ENCODE measurements at regions not wholly inside any gene's neighbourhood (a gene's known extent, or its start where the extent isn't known, plus 50 kb on each side); places are given as distances from the start of the nearest gene placed in this dataset.
A peak's percentile ranks its signal among the peaks of the same experiment; 100 is the strongest.

DNA sequence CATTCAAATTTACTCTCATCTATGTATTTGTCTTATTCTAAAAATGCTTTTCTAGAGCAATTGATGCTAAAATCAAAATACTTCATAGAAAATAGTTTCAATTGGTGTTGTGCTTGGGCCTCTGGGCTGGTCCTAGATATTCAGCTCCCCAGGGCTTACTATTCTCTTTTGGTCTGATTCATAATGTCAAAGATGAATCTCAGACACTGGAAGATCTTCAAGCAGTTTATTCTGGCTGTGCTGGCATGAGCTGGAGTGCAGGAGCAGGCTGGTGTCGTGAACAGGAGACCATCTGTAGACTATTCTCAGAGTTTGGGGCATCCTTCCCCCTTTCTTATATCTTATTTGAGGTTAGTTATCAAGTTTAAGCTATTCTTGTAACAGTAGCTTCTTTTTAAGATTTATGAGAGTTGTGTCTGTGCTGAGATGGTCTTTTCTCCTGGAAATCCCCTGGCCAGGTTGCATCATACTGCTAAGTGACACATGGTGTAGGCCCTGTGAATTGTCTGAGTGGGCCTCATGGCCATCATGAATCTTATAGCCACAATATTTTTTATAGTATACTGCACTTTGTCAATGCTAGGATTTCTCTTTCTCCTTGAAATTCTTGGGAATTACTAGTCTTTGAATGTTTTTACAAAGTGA lies 1624.0 kb upstream of the IGFBP7 start:
- WGBS (ENCODE audit: extremely low coverage, insufficient read length, low lambda C conversion rate) = no CpG with 5 or more reads among the region's 1 CpG
- Histone ChIP-seq H3K14ac (ENCODE audit: insufficient read depth, low read length) (no peak overlapping the region), H3K18ac (ENCODE audit: insufficient read length, low read depth, low read length) (no peak overlapping the region), H2AFZ (ENCODE audit: low read length) (no peak overlapping the region), H3K4ac (ENCODE audit: low read depth, low read length) (no peak overlapping the region), H3T11ph (ENCODE audit: low read length) (no peak overlapping the region), H2AK5ac (ENCODE audit: insufficient read length, low read length) (no peak overlapping the region), H4K91ac (ENCODE audit: insufficient read length, low read depth, low read length) (no peak overlapping the region), H3K23me2 (ENCODE audit: insufficient read length, low read depth, low read length, poor library complexity, severe bottlenecking) (no peaks in the 10 kb centered on the region), H3K9me3 (ENCODE audit: control insufficient read depth, low read depth, low read length) (no peaks in the 10 kb centered on the region), H3K79me2 (ENCODE audit: insufficient read depth, low read length) (no peaks in the 10 kb centered on the region), H3K4me2 (ENCODE audit: insufficient read depth, insufficient read length, low read length) (no peak overlapping the region), H4K8ac (replicated peaks; ENCODE audit: insufficient read length, low read depth, low read length) (no peak overlapping the region), H2BK120ac (ENCODE audit: low read depth, low read length, poor library complexity, severe bottlenecking) (no peak overlapping the region), H3K79me1 (ENCODE audit: insufficient read depth, low read depth, low read length, poor library complexity, severe bottlenecking) (no peaks in the 10 kb centered on the region), H4K20me1 (ENCODE audit: control insufficient read depth, insufficient read depth, insufficient read length) (no peaks in the 10 kb centered on the region), H3K9ac (ENCODE audit: extremely low read depth, insufficient read length, low read length) (no peak overlapping the region), H3K4me1 (ENCODE audit: insufficient read depth, low read length) (no peaks in the 10 kb centered on the region), H3K27ac (ENCODE audit: insufficient read length, low read depth, low read length) (no peak overlapping the region), H2BK12ac (ENCODE audit: insufficient read length, low read depth, low read length) (no peak overlapping the region), H2BK5ac (ENCODE audit: insufficient read length, low read length) (no peak overlapping the region), H3K56ac (ENCODE audit: insufficient read length, low read depth, low read length) (no peak overlapping the region), H3K27me3 (ENCODE audit: insufficient read depth, low read length) (no peaks in the 10 kb centered on the region), H4K5ac (ENCODE audit: insufficient read length, low read depth, low read length) (no peak overlapping the region), H2BK15ac (ENCODE audit: low read depth, low read length) (no peak overlapping the region), H3K23ac (ENCODE audit: insufficient read length, low read depth, low read length) (no peak overlapping the region), H2BK20ac (ENCODE audit: low read depth, low read length, poor library complexity, severe bottlenecking) (no peak overlapping the region)
- H3K27me3 Mint-ChIP-seq (ENCODE audit: low read depth) = no peaks in the 10 kb centered on the region
- no peak overlapping the region for H3K4me3 Mint-ChIP-seq
- peak overlapping the region in 1 of 3 experiments; percentile 57; a peak in 1 of 7 replicates for H3K27ac Mint-ChIP-seq
- H3K9me3 Mint-ChIP-seq = no peaks in the 10 kb centered on the region
- no peaks in the 10 kb centered on the region for H3K4me1 Mint-ChIP-seq
- TF ChIP-seq, protein P1, sequence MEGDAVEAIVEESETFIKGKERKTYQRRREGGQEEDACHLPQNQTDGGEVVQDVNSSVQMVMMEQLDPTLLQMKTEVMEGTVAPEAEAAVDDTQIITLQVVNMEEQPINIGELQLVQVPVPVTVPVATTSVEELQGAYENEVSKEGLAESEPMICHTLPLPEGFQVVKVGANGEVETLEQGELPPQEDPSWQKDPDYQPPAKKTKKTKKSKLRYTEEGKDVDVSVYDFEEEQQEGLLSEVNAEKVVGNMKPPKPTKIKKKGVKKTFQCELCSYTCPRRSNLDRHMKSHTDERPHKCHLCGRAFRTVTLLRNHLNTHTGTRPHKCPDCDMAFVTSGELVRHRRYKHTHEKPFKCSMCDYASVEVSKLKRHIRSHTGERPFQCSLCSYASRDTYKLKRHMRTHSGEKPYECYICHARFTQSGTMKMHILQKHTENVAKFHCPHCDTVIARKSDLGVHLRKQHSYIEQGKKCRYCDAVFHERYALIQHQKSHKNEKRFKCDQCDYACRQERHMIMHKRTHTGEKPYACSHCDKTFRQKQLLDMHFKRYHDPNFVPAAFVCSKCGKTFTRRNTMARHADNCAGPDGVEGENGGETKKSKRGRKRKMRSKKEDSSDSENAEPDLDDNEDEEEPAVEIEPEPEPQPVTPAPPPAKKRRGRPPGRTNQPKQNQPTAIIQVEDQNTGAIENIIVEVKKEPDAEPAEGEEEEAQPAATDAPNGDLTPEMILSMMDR (conservative IDR thresholded peaks at IDR 0.05) = no peak
- no peaks in the 10 kb centered on the region for H3K36me3 Mint-ChIP-seq (ENCODE audit: insufficient read depth in 1 of 3, low read depth in 3 of 3)
- no peak for DNase-seq
